Ascending aorta (tissue), 2 donors: ENCODE measurements at regions not wholly inside any gene's neighbourhood (a gene's known extent, or its start where the extent isn't known, plus 50 kb on each side); places are given as distances from the start of the nearest gene placed in this dataset.

Source experiments
- DNase-seq, 2 donors: peaks; one replicate each; pipeline ENCODE4 v3.0.0-alpha.2; 2019; ENCODE audit warnings: low spot score in 2 of 2
- H3K27ac ChIP-seq, 2 donors: fragments of 200-600 bp; sonication (generic); one replicate each; pipeline ENCODE4 v1.5.1; 2016 to 2017; ENCODE audit warnings: mild to moderate bottlenecking in 1 of 2
- H3K27me3 ChIP-seq: fragments of 200-600 bp; sonication (generic); one replicate; pipeline ENCODE4 v1.5.1; 2017
- H3K36me3 ChIP-seq, 2 donors: fragments of 200-600 bp; sonication (generic); one replicate each; pipeline ENCODE4 v1.5.1; 2016
- H3K4me1 ChIP-seq, 2 donors: fragments of 200-600 bp; sonication (generic); one replicate each; pipeline ENCODE4 v1.5.1; 2016 to 2017; ENCODE audit warnings: mild to moderate bottlenecking in 1 of 2
- H3K4me3 ChIP-seq, 2 donors: fragments of 200-600 bp; sonication (generic); one replicate each; pipeline ENCODE4 v1.5.1; 2016 to 2017; ENCODE audit warnings: mild to moderate bottlenecking in 1 of 2
- H3K9me3 ChIP-seq, 2 donors: fragments of 200-600 bp; sonication (generic); one replicate each; pipeline ENCODE4 v1.5.1; 2016
- intact Hi-C: fragments of 100-400 bp; cut with DNase I; formaldehyde crosslinking; loops from one replicate; pipeline ENCODE4 v1.15.1; 2023
- TF ChIP-seq, protein P1 (sequence below), 3 experiments: fragments of 200-600 bp in 2 of 3; fragments of 450-650 bp in 1 of 3; sonication (generic) in 2 of 3; IDR thresholded peaks; one replicate each; pipeline ENCODE4 v1.5.1; 2016 to 2019; ENCODE audit warnings: antibody characterized with exemption in 3 of 3, mild to moderate bottlenecking in 1 of 3, moderate library complexity in 1 of 3

DNA sequence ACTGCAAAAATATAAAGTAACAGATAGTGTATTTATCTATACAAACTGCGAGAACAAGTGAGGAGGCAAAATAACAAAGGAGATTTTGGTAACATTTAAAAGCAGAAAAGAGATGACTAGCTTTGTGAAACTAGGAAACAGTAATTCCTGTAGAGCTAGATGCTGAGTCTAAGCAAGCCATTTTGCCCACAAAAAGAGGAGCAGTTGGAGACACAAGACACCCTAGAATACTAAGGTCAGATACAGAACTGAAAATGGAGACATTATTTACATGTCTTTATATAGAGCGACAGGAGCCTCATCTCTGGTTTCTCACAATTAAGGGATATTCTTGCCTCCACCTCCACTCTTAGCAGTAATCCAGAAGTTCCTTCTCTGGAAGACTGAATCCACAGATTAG, 732.4 kb upstream of the GBE1 start:
- Histone ChIP-seq H3K36me3 (no peaks in the 10 kb centered on the region), H3K4me1 (no peaks in the 10 kb centered on the region), H3K27me3 (no peaks in the 10 kb centered on the region), H3K4me3 (no peak overlapping the region), H3K9me3 (no peaks in the 10 kb centered on the region), H3K27ac (no peak overlapping the region)
- no peak for DNase-seq
- TF ChIP-seq, protein P1, sequence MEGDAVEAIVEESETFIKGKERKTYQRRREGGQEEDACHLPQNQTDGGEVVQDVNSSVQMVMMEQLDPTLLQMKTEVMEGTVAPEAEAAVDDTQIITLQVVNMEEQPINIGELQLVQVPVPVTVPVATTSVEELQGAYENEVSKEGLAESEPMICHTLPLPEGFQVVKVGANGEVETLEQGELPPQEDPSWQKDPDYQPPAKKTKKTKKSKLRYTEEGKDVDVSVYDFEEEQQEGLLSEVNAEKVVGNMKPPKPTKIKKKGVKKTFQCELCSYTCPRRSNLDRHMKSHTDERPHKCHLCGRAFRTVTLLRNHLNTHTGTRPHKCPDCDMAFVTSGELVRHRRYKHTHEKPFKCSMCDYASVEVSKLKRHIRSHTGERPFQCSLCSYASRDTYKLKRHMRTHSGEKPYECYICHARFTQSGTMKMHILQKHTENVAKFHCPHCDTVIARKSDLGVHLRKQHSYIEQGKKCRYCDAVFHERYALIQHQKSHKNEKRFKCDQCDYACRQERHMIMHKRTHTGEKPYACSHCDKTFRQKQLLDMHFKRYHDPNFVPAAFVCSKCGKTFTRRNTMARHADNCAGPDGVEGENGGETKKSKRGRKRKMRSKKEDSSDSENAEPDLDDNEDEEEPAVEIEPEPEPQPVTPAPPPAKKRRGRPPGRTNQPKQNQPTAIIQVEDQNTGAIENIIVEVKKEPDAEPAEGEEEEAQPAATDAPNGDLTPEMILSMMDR (IDR thresholded peaks at IDR 0.05): no peak
- intact Hi-C loops: no loop called here

DNA sequence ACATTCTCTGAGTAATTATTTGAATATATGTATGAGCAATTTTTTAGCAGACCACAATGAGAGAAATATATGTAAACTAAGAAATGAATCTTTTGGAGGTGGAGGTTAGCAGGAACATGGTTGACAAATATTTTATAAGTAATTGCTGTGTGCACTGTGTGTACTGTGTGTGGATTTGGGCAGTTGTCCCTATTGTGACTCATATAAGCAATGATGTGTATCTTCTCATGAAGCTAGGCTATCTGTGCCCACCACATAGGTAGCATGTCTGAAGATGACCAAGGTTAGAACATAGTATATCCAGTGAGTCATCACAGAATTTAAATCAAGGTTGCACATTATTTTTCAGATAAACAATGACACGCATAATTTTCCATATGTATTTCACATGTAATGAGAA, 713.9 kb upstream of the GBE1 start:
- TF ChIP-seq, protein P1 (IDR thresholded peaks at IDR 0.05): no peak
- DNase-seq: no peak
- no peaks in the 10 kb centered on the region for H3K36me3 ChIP-seq

DNA sequence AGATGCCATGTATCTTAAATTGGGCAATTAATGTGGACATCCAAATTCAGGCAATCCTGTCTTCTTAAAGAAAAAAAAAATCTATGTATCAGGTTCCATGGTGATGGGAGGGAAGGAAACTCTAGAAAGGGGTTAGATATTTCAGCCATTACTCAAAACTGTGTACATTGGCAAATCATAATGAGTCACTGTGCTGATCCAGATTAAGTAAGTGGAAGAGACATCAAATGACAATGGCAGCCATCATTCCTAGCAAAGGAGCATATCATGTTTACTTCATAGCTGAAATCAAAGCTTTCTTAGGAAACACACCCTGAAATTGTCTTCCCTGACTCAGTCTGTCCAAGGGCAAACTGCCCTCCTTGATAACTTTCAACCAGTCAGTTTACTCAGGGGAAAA, 713.3 kb upstream of the GBE1 start:
- no peaks in the 10 kb centered on the region for H3K36me3 ChIP-seq
- intact Hi-C loops: no loop called here
- DNase-seq: no peak
- no peak overlapping the region for H3K4me3 ChIP-seq
- no peak overlapping the region for H3K27ac ChIP-seq
- no peaks in the 10 kb centered on the region for H3K9me3 ChIP-seq
- H3K4me1 ChIP-seq: no peaks in the 10 kb centered on the region
- TF ChIP-seq, protein P1 (IDR thresholded peaks at IDR 0.05): no peak
- no peaks in the 10 kb centered on the region for H3K27me3 ChIP-seq

More for the DNA sequence above, 713.9 kb upstream of the GBE1 start:
- no peaks in the 10 kb centered on the region for H3K27me3 ChIP-seq
- no peak overlapping the region for H3K27ac ChIP-seq
- intact Hi-C loops: no loop called here
- H3K9me3 ChIP-seq: no peaks in the 10 kb centered on the region
- H3K4me1 ChIP-seq: no peaks in the 10 kb centered on the region
- no peak overlapping the region for H3K4me3 ChIP-seq

DNA sequence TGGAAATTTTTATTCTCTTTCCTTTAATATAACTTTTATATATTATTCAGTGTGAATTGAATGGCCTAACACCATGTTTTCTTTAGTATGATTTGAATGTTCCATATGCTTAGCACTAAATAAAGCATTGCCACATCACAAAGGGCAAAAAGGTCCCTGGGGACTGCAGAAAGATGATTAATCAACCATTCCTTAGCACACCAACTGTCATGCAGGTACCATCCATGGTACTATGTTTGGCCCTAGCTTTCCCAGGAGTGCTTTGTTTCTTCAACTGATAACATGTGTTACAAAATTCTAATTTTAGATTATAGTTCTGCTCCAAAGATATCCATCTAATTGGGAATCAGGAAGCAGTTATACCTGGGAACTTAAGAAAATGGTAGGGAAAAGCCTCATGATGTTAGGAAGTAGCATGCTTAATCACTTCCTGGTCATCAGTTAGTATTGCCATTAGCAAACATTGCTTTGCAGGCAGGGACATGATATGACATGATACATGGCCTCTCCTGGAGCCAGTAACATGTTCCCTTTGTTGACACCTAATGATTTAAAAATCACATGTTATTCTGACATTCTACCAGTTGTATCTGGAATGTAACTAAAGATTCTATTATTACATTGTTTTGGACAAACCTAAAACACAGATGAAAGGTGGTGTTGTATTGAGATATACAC, 712.6 kb upstream of the GBE1 start:
- intact Hi-C loops: no loop called here

DNA sequence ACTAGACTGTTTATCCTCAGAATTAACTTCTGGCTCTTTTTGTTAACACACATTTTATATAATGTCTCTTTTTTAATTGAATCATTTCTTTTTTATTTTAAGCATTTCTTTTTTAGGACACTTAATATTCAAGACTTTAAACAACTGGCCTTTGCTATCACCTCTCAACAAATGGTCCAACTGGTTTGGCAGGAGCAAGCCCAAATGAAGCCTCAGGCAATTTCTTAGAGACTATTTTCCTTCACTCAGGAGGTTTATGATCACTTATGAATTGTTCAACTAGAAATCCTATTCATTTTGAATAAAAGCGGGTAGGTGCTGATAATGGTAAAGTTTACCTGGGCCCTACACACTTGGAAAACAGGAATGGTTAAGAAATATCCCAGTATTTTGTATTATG, 705.6 kb upstream of the GBE1 start:
- intact Hi-C loops: no loop called here
- DNase-seq: no peak
- Histone ChIP-seq H3K4me3 (no peak overlapping the region), H3K27me3 (no peaks in the 10 kb centered on the region), H3K27ac (no peak overlapping the region), H3K9me3 (no peaks in the 10 kb centered on the region), H3K4me1 (no peaks in the 10 kb centered on the region), H3K36me3 (no peaks in the 10 kb centered on the region)
- TF ChIP-seq, protein P1 (IDR thresholded peaks at IDR 0.05): no peak

More for the DNA sequence above, 712.6 kb upstream of the GBE1 start:
- Histone ChIP-seq H3K4me1 (no peaks in the 10 kb centered on the region), H3K36me3 (no peaks in the 10 kb centered on the region), H3K27me3 (no peaks in the 10 kb centered on the region), H3K27ac (no peak overlapping the region), H3K4me3 (no peak overlapping the region), H3K9me3 (no peaks in the 10 kb centered on the region)
- DNase-seq: no peak
- TF ChIP-seq, protein P1 (IDR thresholded peaks at IDR 0.05): no peak

DNA sequence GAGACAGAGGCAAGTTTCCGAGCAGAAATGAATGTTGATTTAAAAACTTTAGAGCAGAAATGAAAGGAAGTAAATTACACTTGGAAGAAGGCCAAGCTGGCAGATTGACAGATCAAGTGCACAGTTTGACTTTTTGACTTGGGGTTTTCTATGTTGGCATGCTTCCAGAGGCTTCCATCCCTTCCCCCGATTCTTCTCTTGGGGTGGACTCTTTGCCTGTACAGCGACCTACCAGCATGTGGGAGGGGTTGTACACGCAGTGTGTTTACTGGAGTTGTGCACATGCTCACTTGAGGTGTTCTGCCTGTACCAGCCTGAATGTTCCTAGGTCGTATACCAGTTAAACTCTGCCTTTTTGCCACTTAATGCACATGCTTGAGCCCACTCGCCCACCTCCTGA, 701.5 kb upstream of the GBE1 start:
- no peak overlapping the region for H3K27ac ChIP-seq
- intact Hi-C loops: no loop called here
- H3K27me3 ChIP-seq: no peaks in the 10 kb centered on the region
- DNase-seq: no peak
- TF ChIP-seq, protein P1 (IDR thresholded peaks at IDR 0.05): no peak
- no peaks in the 10 kb centered on the region for H3K36me3 ChIP-seq
- no peak overlapping the region for H3K4me3 ChIP-seq
- H3K4me1 ChIP-seq: no peaks in the 10 kb centered on the region
- no peaks in the 10 kb centered on the region for H3K9me3 ChIP-seq
